PFSK-1 (cell line): ENCODE measurements at regions not wholly inside any gene's neighbourhood (a gene's known extent, or its start where the extent isn't known, plus 50 kb on each side); places are given as distances from the start of the nearest gene placed in this dataset.

ENCODE experiments used
- FOXP2 ChIP-seq: optimal IDR thresholded peaks from 2 replicates; pipeline ENCODE3; 2011; ENCODE audit warnings: borderline replicate concordance, control low read depth, inconsistent platforms; ENCODE audit not compliant: insufficient read depth; ENCODE audit errors: extremely low read length, extremely low read depth
- POLR2AphosphoS5 ChIP-seq: IDR thresholded peaks from 2 replicates; pipeline ENCODE4 v1.6.1; 2012; ENCODE audit warnings: low read depth, mild to moderate bottlenecking, control low read depth, low read length, moderate library complexity
- SIN3A ChIP-seq: IDR thresholded peaks from 2 replicates; pipeline ENCODE4 v1.6.1; 2012; ENCODE audit warnings: mild to moderate bottlenecking, low read length, moderate library complexity, borderline replicate concordance; ENCODE audit not compliant: insufficient read depth
- TAF1 ChIP-seq: IDR thresholded peaks from 2 replicates; pipeline ENCODE4 v1.6.1; 2012; ENCODE audit warnings: low read length, control low read depth, borderline replicate concordance; ENCODE audit not compliant: insufficient read depth
- TF ChIP-seq, protein P1 (sequence below), 2 experiments: IDR thresholded peaks; 2 replicates each; pipeline versions ENCODE4 v1.6.1 to v1.8.0; 2011 to 2012; ENCODE audit warnings: low read depth in 2 of 2, low read length in 2 of 2, control low read depth in 1 of 2, inconsistent platforms in 1 of 2, mild to moderate bottlenecking in 1 of 2, moderate library complexity in 1 of 2; ENCODE audit not compliant: insufficient read depth in 1 of 2

DNA sequence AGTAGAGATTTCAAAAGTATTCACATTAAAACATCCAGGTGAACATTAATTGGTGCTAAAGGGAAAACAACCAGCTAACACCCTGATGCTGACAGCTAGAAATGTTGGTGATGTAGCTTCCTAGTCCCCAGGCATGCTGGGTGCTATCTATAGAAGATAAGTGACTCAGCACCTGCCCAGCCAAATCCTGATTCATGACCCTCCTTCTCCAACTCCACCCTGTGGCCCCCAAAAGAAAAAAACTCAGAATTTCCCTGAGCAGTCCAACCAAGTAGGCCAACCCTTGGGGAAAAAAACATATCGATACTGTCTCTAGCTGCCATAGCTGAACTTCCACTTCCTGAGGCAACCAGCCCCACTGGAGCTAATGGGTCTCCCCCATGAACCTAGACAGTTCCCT lies 197.6 kb upstream of the KLF3 start:
- TF ChIP-seq TAF1 (no peak), SIN3A (no peak), FOXP2 (no peak), POLR2AphosphoS5 (no peak)
- TF ChIP-seq, protein P1, sequence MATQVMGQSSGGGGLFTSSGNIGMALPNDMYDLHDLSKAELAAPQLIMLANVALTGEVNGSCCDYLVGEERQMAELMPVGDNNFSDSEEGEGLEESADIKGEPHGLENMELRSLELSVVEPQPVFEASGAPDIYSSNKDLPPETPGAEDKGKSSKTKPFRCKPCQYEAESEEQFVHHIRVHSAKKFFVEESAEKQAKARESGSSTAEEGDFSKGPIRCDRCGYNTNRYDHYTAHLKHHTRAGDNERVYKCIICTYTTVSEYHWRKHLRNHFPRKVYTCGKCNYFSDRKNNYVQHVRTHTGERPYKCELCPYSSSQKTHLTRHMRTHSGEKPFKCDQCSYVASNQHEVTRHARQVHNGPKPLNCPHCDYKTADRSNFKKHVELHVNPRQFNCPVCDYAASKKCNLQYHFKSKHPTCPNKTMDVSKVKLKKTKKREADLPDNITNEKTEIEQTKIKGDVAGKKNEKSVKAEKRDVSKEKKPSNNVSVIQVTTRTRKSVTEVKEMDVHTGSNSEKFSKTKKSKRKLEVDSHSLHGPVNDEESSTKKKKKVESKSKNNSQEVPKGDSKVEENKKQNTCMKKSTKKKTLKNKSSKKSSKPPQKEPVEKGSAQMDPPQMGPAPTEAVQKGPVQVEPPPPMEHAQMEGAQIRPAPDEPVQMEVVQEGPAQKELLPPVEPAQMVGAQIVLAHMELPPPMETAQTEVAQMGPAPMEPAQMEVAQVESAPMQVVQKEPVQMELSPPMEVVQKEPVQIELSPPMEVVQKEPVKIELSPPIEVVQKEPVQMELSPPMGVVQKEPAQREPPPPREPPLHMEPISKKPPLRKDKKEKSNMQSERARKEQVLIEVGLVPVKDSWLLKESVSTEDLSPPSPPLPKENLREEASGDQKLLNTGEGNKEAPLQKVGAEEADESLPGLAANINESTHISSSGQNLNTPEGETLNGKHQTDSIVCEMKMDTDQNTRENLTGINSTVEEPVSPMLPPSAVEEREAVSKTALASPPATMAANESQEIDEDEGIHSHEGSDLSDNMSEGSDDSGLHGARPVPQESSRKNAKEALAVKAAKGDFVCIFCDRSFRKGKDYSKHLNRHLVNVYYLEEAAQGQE (IDR thresholded peaks at IDR 0.05; ENCODE audit: insufficient read depth in 1 of 2, low read depth in 2 of 2, low read length in 2 of 2) = no peak

DNA sequence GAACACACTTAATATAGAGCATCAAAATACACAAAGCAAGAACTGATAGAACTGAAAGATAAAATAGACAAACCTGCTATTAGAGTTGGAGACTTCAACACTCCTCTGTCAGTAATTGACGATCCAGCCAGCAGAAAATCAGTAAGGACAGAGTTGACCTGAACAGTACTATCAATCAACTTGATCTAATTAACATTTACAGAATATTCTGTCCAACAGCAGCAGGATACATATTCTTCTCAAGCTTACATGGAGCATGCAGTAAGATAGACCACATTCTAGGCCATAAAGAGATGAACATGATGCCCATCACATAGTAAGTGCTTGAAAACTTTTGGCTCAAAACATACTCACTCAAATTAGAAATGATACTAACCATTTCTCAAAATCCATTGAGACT lies 196.7 kb upstream of the KLF3 start:
- TF ChIP-seq SIN3A (no peak), TAF1 (no peak), FOXP2 (no peak), POLR2AphosphoS5 (no peak)
- TF ChIP-seq, protein P1 (IDR thresholded peaks at IDR 0.05; ENCODE audit: insufficient read depth in 1 of 2, low read depth in 2 of 2, low read length in 2 of 2) = no peak

DNA sequence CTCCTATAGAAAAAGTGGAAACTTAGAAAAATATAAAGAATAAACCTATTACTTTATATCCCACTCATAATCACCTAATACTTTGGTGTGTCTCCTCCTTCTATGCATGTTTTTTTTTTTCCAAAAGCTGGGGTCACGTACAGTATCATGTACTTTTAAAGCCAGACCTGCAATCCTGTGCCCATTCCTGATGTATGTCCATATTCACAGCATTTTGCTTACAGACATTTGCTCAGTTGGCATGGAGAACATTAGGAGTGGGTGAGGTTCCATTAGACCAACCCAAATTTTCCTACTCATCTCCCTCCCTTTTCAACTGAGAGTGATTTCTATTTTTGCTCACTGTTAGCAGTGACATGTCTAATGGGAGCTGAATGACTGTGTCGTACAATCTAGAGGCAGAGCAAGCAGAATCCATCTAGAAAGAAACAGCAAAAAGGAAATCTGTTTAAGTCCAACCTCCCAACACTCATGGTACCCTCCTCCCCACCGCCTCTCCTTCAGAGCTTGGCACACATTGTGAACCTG lies 195.6 kb upstream of the KLF3 start:
- TF ChIP-seq POLR2AphosphoS5 (no peak), FOXP2 (no peak), TAF1 (no peak), SIN3A (no peak)
- TF ChIP-seq, protein P1 (IDR thresholded peaks at IDR 0.05; ENCODE audit: insufficient read depth in 1 of 2, low read depth in 2 of 2, low read length in 2 of 2) = no peak

DNA sequence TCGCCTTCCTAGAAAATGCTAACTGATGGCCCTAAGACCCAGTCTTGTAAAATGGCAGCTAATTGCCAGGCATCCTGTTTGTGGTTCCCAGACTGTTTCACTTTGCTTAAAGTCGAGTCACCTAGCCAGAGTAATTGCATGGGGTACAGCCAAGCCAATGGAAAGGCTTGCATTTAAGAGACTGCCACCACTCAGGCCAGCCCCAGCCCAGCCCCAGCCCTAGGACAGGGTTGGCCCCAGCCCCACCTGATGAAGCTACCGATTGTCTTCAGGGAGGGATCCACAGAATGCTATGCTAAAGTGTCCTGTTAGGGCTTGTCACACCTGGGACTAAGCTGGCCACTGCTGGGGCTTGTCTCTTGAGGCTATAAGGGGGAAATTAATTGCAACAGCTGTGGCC lies 194.6 kb upstream of the KLF3 start:
- TF ChIP-seq POLR2AphosphoS5 (no peak), FOXP2 (no peak), SIN3A (no peak), TAF1 (no peak)
- TF ChIP-seq, protein P1 (IDR thresholded peaks at IDR 0.05; ENCODE audit: insufficient read depth in 1 of 2, low read depth in 2 of 2, low read length in 2 of 2) = no peak
